ENCODE measurements at regions not wholly inside any gene's neighbourhood (a gene's known extent, or its start where the extent isn't known, plus 50 kb on each side); places are given as distances from the start of the nearest gene placed in this dataset.

DNA sequence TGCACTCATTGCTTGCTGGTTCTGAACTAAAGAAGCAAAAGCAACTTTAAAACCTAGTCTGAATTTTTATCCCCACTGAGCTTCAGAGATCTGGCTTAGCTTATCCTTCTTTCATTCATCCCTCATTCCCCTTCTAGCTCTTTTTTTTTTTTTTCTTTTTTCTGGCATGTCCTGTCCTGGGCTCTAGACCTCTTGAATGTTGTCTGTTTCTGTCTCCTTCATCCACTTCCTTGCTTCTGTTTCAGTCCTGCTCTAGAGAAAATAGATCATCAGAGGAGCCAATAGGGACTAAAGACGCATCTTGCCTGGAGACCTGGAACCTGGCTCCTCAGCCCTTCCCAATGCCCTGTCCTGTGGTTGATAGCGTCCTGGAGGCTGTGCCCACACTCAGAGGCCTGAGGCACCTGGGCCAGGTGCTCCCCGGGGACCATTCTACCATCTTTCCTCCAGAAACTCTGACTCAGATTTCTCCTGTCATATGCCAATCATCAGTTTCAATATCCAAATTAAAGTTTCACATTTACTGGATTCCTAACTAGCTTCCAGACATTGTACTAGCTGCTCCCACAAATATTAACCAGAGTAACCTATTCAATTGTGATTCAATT lies 115.7 kb upstream of the GATB start:
- peaks cover 10 to 13% of the 10 kb centered on the region in 2 experiments for H3K9me3 Mint-ChIP-seq
- H3K27me3 ChIP-seq (ENCODE audit: insufficient read depth, low read length) = no peaks in the 10 kb centered on the region
- H3K4me3 Mint-ChIP-seq = no peak overlapping the region
- peaks cover 50 to 58% of the 10 kb centered on the region in 2 experiments for H3K4me1 Mint-ChIP-seq
- H2BK15ac ChIP-seq (ENCODE audit: low read depth, low read length) = no peak overlapping the region
- peaks cover 10 to 24% (median 13%) of the 10 kb centered on the region in 3 experiments for H3K36me3 Mint-ChIP-seq (ENCODE audit: insufficient read depth in 1 of 3, low read depth in 3 of 3)
- H3K27ac Mint-ChIP-seq = peak overlapping the region in 1 of 3 experiments; percentile 59; a peak in 3 of 7 replicates
- no peaks in the 10 kb centered on the region for H3K79me1 ChIP-seq (ENCODE audit: insufficient read depth, low read depth, low read length, poor library complexity, severe bottlenecking)
- no peak overlapping the region for H2AFZ ChIP-seq (ENCODE audit: low read length)
- H4K5ac ChIP-seq (ENCODE audit: insufficient read length, low read depth, low read length) = no peak overlapping the region
- H3K9me3 ChIP-seq (ENCODE audit: control insufficient read depth, low read depth, low read length) = no peaks in the 10 kb centered on the region
- TF ChIP-seq CTCF (conservative IDR thresholded peaks at IDR 0.05) = no peak
- no peak overlapping the region for H3T11ph ChIP-seq (ENCODE audit: low read length)
- H3K79me2 ChIP-seq (ENCODE audit: insufficient read depth, low read length) = no peaks in the 10 kb centered on the region
- H3K56ac ChIP-seq (ENCODE audit: insufficient read length, low read depth, low read length) = no peak overlapping the region
- DNase-seq = no peak
- no peak overlapping the region for H4K8ac ChIP-seq (replicated peaks; ENCODE audit: insufficient read length, low read depth, low read length)
- no peak overlapping the region for H3K14ac ChIP-seq (ENCODE audit: insufficient read depth, low read length)
- WGBS (ENCODE audit: extremely low coverage, insufficient read length, low lambda C conversion rate) = no CpG with 5 or more reads among the region's 3 CpGs
- no peak overlapping the region for H4K91ac ChIP-seq (ENCODE audit: insufficient read length, low read depth, low read length)
- H3K9ac ChIP-seq (ENCODE audit: extremely low read depth, insufficient read length, low read length) = no peak overlapping the region
- peaks cover 6% of the 10 kb centered on the region; the same call in 1 of the 2 replicates for H3K4me1 ChIP-seq (ENCODE audit: insufficient read depth, low read length)
- H2BK12ac ChIP-seq (ENCODE audit: insufficient read length, low read depth, low read length) = no peak overlapping the region
- no peak overlapping the region for H2BK120ac ChIP-seq (ENCODE audit: low read depth, low read length, poor library complexity, severe bottlenecking)
- no peak overlapping the region for H2BK5ac ChIP-seq (ENCODE audit: insufficient read length, low read length)
- H3K23ac ChIP-seq (ENCODE audit: insufficient read length, low read depth, low read length) = no peak overlapping the region
- H2BK20ac ChIP-seq (ENCODE audit: low read depth, low read length, poor library complexity, severe bottlenecking) = no peak overlapping the region
- no peaks in the 10 kb centered on the region for H3K23me2 ChIP-seq (ENCODE audit: insufficient read length, low read depth, low read length, poor library complexity, severe bottlenecking)
- no peak overlapping the region for H3K4me2 ChIP-seq (ENCODE audit: insufficient read depth, insufficient read length, low read length)
- no peak overlapping the region for H2AK5ac ChIP-seq (ENCODE audit: insufficient read length, low read length)
- no peak overlapping the region for H3K27ac ChIP-seq (ENCODE audit: insufficient read length, low read depth, low read length)
- no peak overlapping the region for H3K18ac ChIP-seq (ENCODE audit: insufficient read length, low read depth, low read length)
- no peaks in the 10 kb centered on the region for H4K20me1 ChIP-seq (ENCODE audit: control insufficient read depth, insufficient read depth, insufficient read length)
- no peaks in the 10 kb centered on the region for H3K27me3 Mint-ChIP-seq (ENCODE audit: low read depth)
- no peak overlapping the region for H3K4ac ChIP-seq (ENCODE audit: low read depth, low read length)
